ENCODE measurements at regions not wholly inside any gene's neighbourhood (a gene's known extent, or its start where the extent isn't known, plus 50 kb on each side); places are given as distances from the start of the nearest gene placed in this dataset.

DNA sequence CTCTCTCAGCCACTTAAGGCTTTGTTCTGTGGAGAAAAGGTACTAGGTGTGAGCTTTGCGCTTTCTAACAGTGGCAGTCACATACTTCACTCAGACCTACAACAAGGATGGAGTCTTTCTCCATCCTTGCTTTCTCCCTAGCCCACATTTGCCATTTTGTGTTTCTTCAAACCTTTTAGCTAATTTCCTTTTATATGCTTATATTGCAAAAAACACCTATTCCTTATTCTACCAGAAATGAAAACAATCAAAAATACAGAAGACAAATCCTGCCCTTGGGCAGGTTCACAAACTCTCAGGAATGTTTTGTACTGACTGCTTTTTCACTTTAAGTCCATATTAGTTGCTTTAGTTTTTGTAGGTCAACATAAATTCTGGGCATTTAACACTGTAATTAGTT lies 914.2 kb downstream of the SQOR start:
- intact Hi-C loops (cut with micrococcal nuclease; ENCODE audit: unreplicated experiment) (no loop called here), in situ Hi-C loops (cut with MboI) (no loop called here)
- no peaks in the 10 kb centered on the region for H3K27me3 ChIP-seq (replicated peaks in 1 of 2; ENCODE audit: control insufficient read depth in 2 of 2, insufficient read depth in 2 of 2, low read length in 1 of 2)
- TF ChIP-seq, protein P1, sequence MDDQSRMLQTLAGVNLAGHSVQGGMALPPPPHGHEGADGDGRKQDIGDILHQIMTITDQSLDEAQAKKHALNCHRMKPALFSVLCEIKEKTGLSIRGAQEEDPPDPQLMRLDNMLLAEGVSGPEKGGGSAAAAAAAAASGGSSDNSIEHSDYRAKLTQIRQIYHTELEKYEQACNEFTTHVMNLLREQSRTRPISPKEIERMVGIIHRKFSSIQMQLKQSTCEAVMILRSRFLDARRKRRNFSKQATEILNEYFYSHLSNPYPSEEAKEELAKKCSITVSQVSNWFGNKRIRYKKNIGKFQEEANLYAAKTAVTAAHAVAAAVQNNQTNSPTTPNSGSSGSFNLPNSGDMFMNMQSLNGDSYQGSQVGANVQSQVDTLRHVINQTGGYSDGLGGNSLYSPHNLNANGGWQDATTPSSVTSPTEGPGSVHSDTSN (IDR thresholded peaks at IDR 0.05; ENCODE audit: insufficient replicate concordance, low read depth, low read length) = no peak
- TF ChIP-seq ZNF384 (IDR thresholded peaks at IDR 0.05; ENCODE audit: borderline replicate concordance, low read depth, low read length) = no peak
- no peak for TF ChIP-seq ASH2L (IDR thresholded peaks at IDR 0.05; ENCODE audit: borderline replicate concordance, low read depth)
- TF ChIP-seq, protein P2, sequence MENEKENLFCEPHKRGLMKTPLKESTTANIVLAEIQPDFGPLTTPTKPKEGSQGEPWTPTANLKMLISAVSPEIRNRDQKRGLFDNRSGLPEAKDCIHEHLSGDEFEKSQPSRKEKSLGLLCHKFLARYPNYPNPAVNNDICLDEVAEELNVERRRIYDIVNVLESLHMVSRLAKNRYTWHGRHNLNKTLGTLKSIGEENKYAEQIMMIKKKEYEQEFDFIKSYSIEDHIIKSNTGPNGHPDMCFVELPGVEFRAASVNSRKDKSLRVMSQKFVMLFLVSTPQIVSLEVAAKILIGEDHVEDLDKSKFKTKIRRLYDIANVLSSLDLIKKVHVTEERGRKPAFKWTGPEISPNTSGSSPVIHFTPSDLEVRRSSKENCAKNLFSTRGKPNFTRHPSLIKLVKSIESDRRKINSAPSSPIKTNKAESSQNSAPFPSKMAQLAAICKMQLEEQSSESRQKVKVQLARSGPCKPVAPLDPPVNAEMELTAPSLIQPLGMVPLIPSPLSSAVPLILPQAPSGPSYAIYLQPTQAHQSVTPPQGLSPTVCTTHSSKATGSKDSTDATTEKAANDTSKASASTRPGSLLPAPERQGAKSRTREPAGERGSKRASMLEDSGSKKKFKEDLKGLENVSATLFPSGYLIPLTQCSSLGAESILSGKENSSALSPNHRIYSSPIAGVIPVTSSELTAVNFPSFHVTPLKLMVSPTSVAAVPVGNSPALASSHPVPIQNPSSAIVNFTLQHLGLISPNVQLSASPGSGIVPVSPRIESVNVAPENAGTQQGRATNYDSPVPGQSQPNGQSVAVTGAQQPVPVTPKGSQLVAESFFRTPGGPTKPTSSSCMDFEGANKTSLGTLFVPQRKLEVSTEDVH (IDR thresholded peaks at IDR 0.05; ENCODE audit: low read depth, partially characterized antibody) = no peak
- TF ChIP-seq MTA2 (IDR thresholded peaks at IDR 0.05; ENCODE audit: low read depth) = no peak
- no peak for TF ChIP-seq TBL1XR1 (IDR thresholded peaks at IDR 0.05; ENCODE audit: low read depth, low read length)
- no peak for TF ChIP-seq SMAD5 (IDR thresholded peaks at IDR 0.05; ENCODE audit: low read depth)
- no peak for TF ChIP-seq EZH2 (IDR thresholded peaks at IDR 0.05; ENCODE audit: borderline replicate concordance, control insufficient read depth, low read depth, low read length)
- TF ChIP-seq ZNF622 (IDR thresholded peaks at IDR 0.05) = no peak
- TF ChIP-seq NFYB (IDR thresholded peaks at IDR 0.05; ENCODE audit: insufficient read depth, low read depth, low read length) = no peak
- TF ChIP-seq EGR1 (IDR thresholded peaks at IDR 0.05; ENCODE audit: borderline replicate concordance in 1 of 2, low read depth in 2 of 2, low read length in 2 of 2) = no peak
- TF ChIP-seq, protein P3, sequence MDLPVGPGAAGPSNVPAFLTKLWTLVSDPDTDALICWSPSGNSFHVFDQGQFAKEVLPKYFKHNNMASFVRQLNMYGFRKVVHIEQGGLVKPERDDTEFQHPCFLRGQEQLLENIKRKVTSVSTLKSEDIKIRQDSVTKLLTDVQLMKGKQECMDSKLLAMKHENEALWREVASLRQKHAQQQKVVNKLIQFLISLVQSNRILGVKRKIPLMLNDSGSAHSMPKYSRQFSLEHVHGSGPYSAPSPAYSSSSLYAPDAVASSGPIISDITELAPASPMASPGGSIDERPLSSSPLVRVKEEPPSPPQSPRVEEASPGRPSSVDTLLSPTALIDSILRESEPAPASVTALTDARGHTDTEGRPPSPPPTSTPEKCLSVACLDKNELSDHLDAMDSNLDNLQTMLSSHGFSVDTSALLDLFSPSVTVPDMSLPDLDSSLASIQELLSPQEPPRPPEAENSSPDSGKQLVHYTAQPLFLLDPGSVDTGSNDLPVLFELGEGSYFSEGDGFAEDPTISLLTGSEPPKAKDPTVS (IDR thresholded peaks at IDR 0.05; ENCODE audit: low read depth, low read length) = no peak
- no peak for TF ChIP-seq SPI1 (IDR thresholded peaks at IDR 0.05; ENCODE audit: borderline replicate concordance, insufficient read depth, low read depth, low read length)
- TF ChIP-seq NR2C2 (IDR thresholded peaks at IDR 0.05; ENCODE audit: borderline replicate concordance, control insufficient read depth, insufficient read length, low read depth) = no peak
- H3K9me3 ChIP-seq (replicated peaks; ENCODE audit: control insufficient read depth, insufficient read depth, low read length) = no peaks in the 10 kb centered on the region
- no peak overlapping the region for H3K4me3 ChIP-seq
- H2AFZ ChIP-seq (ENCODE audit: control insufficient read depth, low read depth, low read length) = no peak overlapping the region
- POLR2A ChIA-PET = no interaction called here
- CTCF ChIA-PET = no interaction called here
- DNase-seq (ENCODE audit: low read depth, low spot score) (no peak), FAIRE-seq (no peak), ATAC-seq (no peak)
- no peak overlapping the region for H3K9ac ChIP-seq (ENCODE audit: control insufficient read depth, insufficient read depth, low read length)
- SMC1A ChIA-PET (ENCODE audit: uncharacterized antibody, unreplicated experiment) = no interaction called here
- BruUV-seq (replicated peaks) = no TSS peak
- RAD21 ChIA-PET (ENCODE audit: unreplicated experiment) = no interaction called here
- no peaks in the 10 kb centered on the region for H4K20me1 ChIP-seq (ENCODE audit: control insufficient read depth, insufficient read depth)
- 95% methylated on average over 1 of the region's 1 CpG for WGBS (ENCODE audit: insufficient coverage, insufficient replicate concordance, low lambda C conversion rate, missing lambda C conversion rate)
- no peak overlapping the region for H3K4me2 ChIP-seq (ENCODE audit: control insufficient read depth, insufficient read depth)
- no peaks in the 10 kb centered on the region for H3K4me1 ChIP-seq (ENCODE audit: control insufficient read depth, insufficient read depth, low read length)
- no peak overlapping the region for H3K27ac ChIP-seq (ENCODE audit: control insufficient read depth, insufficient read depth)
- H3K79me2 ChIP-seq (ENCODE audit: control insufficient read depth, insufficient read depth, low read length) = no peaks in the 10 kb centered on the region
- H3K36me3 ChIP-seq (ENCODE audit: control insufficient read depth in 2 of 2, insufficient read depth in 2 of 2, low read length in 1 of 2) = no peaks in the 10 kb centered on the region

Data from GM12878 (cell line).